ENCODE measurements at regions not wholly inside any gene's neighbourhood (a gene's known extent, or its start where the extent isn't known, plus 50 kb on each side); places are given as distances from the start of the nearest gene placed in this dataset.

- H3K79me2 ChIP-seq (ENCODE audit: insufficient read depth), result no peaks in the 10 kb centered on the region
- H3K9me2 ChIP-seq, result no peaks in the 10 kb centered on the region
- no peak overlapping the region for H3K4me3 ChIP-seq (ENCODE audit: low read depth in 2 of 2, low read length in 1 of 2)
- H3K27me3 ChIP-seq (ENCODE audit: insufficient read depth), result no peaks in the 10 kb centered on the region
- no peak overlapping the region for H2AFZ ChIP-seq (ENCODE audit: low read depth)
- POLR2A ChIA-PET, result no interaction called here
- TF ChIP-seq ELF1 (IDR thresholded peaks at IDR 0.05) (no peak), FOXM1 (IDR thresholded peaks at IDR 0.05; ENCODE audit: low read depth) (no peak), USF2 (IDR thresholded peaks at IDR 0.05; ENCODE audit: borderline replicate concordance, low read depth, low read length) (no peak), FOSL2 (IDR thresholded peaks at IDR 0.05; ENCODE audit: borderline replicate concordance, low read depth) (no peak), REST (IDR thresholded peaks at IDR 0.05; ENCODE audit: low read depth, low read length) (no peak), EZH2phosphoT487 (IDR thresholded peaks at IDR 0.05; ENCODE audit: borderline replicate concordance, low read depth) (no peak), MAX (IDR thresholded peaks at IDR 0.05; ENCODE audit: low read depth) (no peak), TAF1 (IDR thresholded peaks at IDR 0.05; ENCODE audit: borderline replicate concordance, low read depth, low read length) (no peak), EP300 (IDR thresholded peaks at IDR 0.05; ENCODE audit: borderline replicate concordance in 1 of 2, low read depth in 1 of 2, low read length in 1 of 2) (no peak), RFX5 (IDR thresholded peaks at IDR 0.05; ENCODE audit: low read length) (no peak), IRF3 (IDR thresholded peaks at IDR 0.05; ENCODE audit: low read depth, low read length) (no peak), NRF1 (IDR thresholded peaks at IDR 0.05; ENCODE audit: low read depth, low read length) (no peak), MEF2A (IDR thresholded peaks at IDR 0.05; ENCODE audit: borderline replicate concordance, low read depth) (no peak), SMC3 (IDR thresholded peaks at IDR 0.05; ENCODE audit: low read depth, low read length) (no peak), USF1 (IDR thresholded peaks at IDR 0.05; ENCODE audit: borderline replicate concordance, low read depth) (no peak), CHD2 (IDR thresholded peaks at IDR 0.05; ENCODE audit: low read length, partially characterized antibody) (no peak)
- no peak for DNase-seq
- H3K36me3 ChIP-seq (replicated peaks in 1 of 2; ENCODE audit: control insufficient read depth in 1 of 2, insufficient read depth in 2 of 2, low read length in 1 of 2), result no peaks in the 10 kb centered on the region
- no peak overlapping the region for H3K4me2 ChIP-seq
- no peaks in the 10 kb centered on the region for H3F3A ChIP-seq (replicated peaks; ENCODE audit: insufficient read depth)
- H4K20me1 ChIP-seq (ENCODE audit: insufficient read depth), result no peaks in the 10 kb centered on the region
- CTCF ChIA-PET, result no interaction called here
- H3K9me3 ChIP-seq, result no peaks in the 10 kb centered on the region
- H3K4me1 ChIP-seq (ENCODE audit: control insufficient read depth in 1 of 2, insufficient read depth in 2 of 2, low read depth in 1 of 2, low read length in 1 of 2), result peaks cover 0 to 26% of the 10 kb centered on the region in 2 experiments; a peak in 2 of 4 replicates
- H3K27ac ChIP-seq (ENCODE audit: low read depth in 2 of 2, low read length in 1 of 2), result no peak overlapping the region; a peak in 1 of 4 replicates
- H3K9ac ChIP-seq, result no peak overlapping the region
Observed at GRCh38 chr13:76813891-76814290, 72.3 kb downstream of the KCTD12 start.
